ENCODE measurements at regions not wholly inside any gene's neighbourhood (a gene's known extent, or its start where the extent isn't known, plus 50 kb on each side); places are given as distances from the start of the nearest gene placed in this dataset.

GRCh38 chr4:83170952-83171399 lies 56.4 kb upstream of the PLAC8 start:
- no peak for DNase-seq
